SJSA1 (cell line): ENCODE measurements at regions not wholly inside any gene's neighbourhood (a gene's known extent, or its start where the extent isn't known, plus 50 kb on each side); places are given as distances from the start of the nearest gene placed in this dataset.
"Not testable (repeated sequence)": the region's sequence is repeated elsewhere in the genome, so short reads cannot be mapped to it uniquely, and the experiment has no call there.

Experiments used
- DNase-seq, 2 experiments: peaks; one replicate each; pipeline ENCODE4 v3.0.0-alpha.2; 2015 to 2020; ENCODE audit warnings: low spot score in 2 of 2, low read depth in 1 of 2
- H3K27ac ChIP-seq: fragments of 250-450 bp; sonication (Bioruptor Pico); 2 replicates; pipeline ENCODE4 v1.5.1; 2020; ENCODE audit warnings: mild to moderate bottlenecking, moderate library complexity
- H3K27me3 ChIP-seq: fragments of 250-450 bp; sonication (Bioruptor Pico); replicated peaks from 2 replicates; pipeline ENCODE4 v1.5.1; 2020; ENCODE audit warnings: mild to moderate bottlenecking, moderate library complexity
- H3K36me3 ChIP-seq: fragments of 250-450 bp; sonication (Bioruptor Pico); 2 replicates; pipeline ENCODE4 v1.5.1; 2020; ENCODE audit warnings: mild to moderate bottlenecking
- H3K4me1 ChIP-seq: fragments of 250-450 bp; sonication (Bioruptor Pico); replicated peaks from 2 replicates; pipeline ENCODE4 v1.6.1; 2021; ENCODE audit warnings: mild to moderate bottlenecking
- H3K4me3 ChIP-seq: fragments of 250-450 bp; sonication (Bioruptor Pico); 2 replicates; pipeline ENCODE4 v1.5.1; 2020; ENCODE audit warnings: mild to moderate bottlenecking
- H3K9me3 ChIP-seq: fragments of 250-450 bp; sonication (Bioruptor Pico); replicated peaks from 2 replicates; pipeline ENCODE4 v1.5.1; 2020; ENCODE audit warnings: mild to moderate bottlenecking

DNA sequence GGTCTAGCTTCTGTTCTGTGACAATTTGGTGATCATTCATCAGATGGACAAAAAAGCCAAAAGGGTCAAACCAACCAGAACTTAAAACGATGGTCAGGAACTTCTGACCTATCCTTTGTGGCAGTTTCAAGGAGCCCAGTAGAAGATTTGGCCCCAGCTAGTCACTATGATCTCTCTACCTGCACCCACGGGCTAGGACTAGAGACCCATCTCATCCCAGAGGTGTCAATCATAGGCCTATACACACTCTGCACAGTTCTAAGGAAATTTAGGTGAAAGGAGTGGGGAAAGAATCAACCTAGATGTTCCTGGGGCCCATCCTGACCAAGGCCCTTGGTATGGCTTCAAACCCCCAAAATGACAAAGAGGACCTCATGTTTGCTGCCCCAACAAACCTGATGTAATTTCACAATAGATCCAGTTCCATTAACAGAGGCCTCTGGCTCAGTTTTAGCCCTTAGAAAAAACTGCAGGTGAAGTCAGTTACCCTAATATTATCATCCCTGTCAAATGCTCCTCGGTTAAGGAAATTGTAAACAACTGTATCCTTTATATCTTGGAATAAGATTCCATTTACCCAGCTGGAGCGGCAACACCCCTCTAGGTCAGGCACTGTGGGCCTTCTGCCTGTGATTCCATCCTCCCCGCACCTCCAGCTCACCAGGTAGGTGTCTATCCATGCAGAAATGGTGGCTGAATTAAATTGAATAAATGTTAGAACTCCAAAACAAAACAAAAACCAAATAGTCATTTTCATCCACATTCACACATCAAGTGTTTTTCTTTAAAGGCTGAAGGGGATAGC is 138.7 kb downstream of the ENC1 start:
- no peaks in the 10 kb centered on the region for H3K27me3 ChIP-seq
- H3K4me1 ChIP-seq: no peaks in the 10 kb centered on the region
- H3K36me3 ChIP-seq: no peaks in the 10 kb centered on the region
- H3K9me3 ChIP-seq: no peaks in the 10 kb centered on the region
- DNase-seq: no peak
- H3K27ac ChIP-seq: no peak overlapping the region
- H3K4me3 ChIP-seq: no peak overlapping the region

- Histone ChIP-seq H3K27me3 (no peaks in the 10 kb centered on the region), H3K27ac (no peak overlapping the region), H3K4me3 (no peak overlapping the region), H3K4me1 (no peaks in the 10 kb centered on the region), H3K36me3 (no peaks in the 10 kb centered on the region), H3K9me3 (no peaks in the 10 kb centered on the region)
- no peak for DNase-seq
Observed at GRCh38 chr5:74500110-74500917, 140.2 kb downstream of the ENC1 start.

DNA sequence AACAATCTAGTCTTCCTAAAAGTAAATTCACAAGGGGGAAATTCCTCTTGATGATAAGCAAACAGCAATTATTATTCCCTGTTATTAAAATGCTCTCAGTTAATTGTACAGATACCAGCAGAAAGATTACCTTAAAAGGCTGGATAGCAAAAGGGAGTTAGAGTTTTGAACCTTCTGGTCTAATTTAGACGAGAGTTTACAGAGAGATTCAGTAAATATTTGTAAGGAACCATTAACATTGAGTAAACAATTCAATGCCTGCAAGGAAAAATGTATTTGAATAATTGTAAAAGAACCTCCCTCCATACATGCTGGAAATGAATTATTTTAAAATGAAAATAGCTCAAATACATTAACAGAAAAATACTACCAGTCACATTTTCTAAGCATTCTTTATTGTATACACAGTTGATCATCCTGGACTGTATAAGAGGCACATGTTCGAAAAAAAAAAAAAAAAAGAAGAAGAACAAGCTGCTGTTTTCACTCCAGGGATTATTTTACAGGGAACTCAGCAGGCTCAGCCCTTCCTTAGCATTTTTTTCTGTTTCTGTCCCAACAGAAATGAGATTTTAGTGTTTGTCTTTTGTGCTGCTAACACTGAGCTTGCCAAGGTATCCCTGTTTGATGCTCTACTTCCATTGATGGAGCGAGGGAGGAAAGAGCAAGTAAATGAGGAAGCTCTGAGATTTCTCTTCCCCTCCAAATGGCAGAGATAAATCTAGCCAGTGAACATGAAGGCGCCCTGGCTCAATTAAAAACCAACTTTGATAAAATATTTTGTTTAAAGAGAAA is 141.1 kb downstream of the ENC1 start:
- Histone ChIP-seq H3K4me1 (no peaks in the 10 kb centered on the region), H3K36me3 (no peaks in the 10 kb centered on the region), H3K9me3 (no peaks in the 10 kb centered on the region), H3K27me3 (no peaks in the 10 kb centered on the region), H3K4me3 (no peak overlapping the region), H3K27ac (no peak overlapping the region)
- no peak for DNase-seq

- Histone ChIP-seq H3K4me1 (no peaks in the 10 kb centered on the region), H3K27me3 (no peaks in the 10 kb centered on the region), H3K9me3 (no peaks in the 10 kb centered on the region), H3K36me3 (no peaks in the 10 kb centered on the region), H3K27ac (no peak overlapping the region), H3K4me3 (no peak overlapping the region)
- no peak for DNase-seq
Observed at GRCh38 chr5:74497706-74498105, 142.8 kb downstream of the ENC1 start.

- no peaks in the 10 kb centered on the region for H3K27me3 ChIP-seq
- no peaks in the 10 kb centered on the region for H3K9me3 ChIP-seq
- H3K36me3 ChIP-seq: no peaks in the 10 kb centered on the region
- H3K27ac ChIP-seq: no peak overlapping the region
- DNase-seq: no peak
- no peak overlapping the region for H3K4me3 ChIP-seq
- H3K4me1 ChIP-seq: no peaks in the 10 kb centered on the region
Observed at GRCh38 chr5:74493411-74493810, 147.1 kb downstream of the ENC1 start.

GRCh38 chr5:74492230-74492629 is 148.3 kb downstream of the ENC1 start:
- Histone ChIP-seq H3K9me3 (no peaks in the 10 kb centered on the region), H3K36me3 (no peaks in the 10 kb centered on the region), H3K4me3 (no peak overlapping the region), H3K4me1 (no peaks in the 10 kb centered on the region), H3K27me3 (no peaks in the 10 kb centered on the region), H3K27ac (no peak overlapping the region)
- no peak for DNase-seq

DNA sequence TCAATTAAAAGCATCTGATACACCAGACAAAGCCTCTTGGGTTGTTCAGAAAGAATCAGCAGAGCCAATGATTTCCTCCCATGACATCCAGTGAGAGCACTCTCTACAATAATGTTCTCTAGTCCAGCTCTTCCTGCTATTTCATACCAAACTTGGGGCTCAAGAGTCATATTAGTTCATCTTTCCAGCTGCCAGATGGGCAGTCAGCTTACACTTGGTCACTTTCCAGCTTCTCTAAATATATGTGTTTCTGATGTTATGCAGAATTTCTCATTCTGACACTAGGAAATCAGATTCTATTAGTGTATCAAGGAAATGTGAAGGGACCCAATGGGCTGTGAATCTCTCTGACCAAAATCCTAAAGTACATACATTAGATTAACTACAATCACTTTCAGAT is 148.9 kb downstream of the ENC1 start:
- H3K36me3 ChIP-seq: no peaks in the 10 kb centered on the region
- no peaks in the 10 kb centered on the region for H3K27me3 ChIP-seq
- no peaks in the 10 kb centered on the region for H3K9me3 ChIP-seq
- DNase-seq: no peak
- no peak overlapping the region for H3K4me3 ChIP-seq
- no peak overlapping the region for H3K27ac ChIP-seq
- no peaks in the 10 kb centered on the region for H3K4me1 ChIP-seq

DNA sequence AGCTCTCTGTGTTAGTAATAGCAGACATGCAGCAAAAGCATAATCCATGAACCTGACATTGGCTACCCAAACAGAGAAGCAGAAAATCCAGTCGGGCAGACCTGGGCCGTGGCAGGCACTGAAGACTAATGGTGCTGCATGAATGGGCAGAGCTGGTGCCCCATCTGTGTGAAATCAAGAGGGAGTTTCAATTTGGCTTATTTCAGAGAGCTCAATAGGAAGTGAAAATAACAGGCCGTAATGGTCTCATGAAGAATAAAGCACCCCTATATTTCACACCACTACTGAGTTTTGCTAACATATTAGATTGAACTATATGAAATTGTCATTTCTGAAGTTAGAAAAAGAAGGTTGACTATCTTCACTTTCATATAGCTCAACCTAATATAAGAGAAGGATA is 149.7 kb downstream of the ENC1 start:
- no peak overlapping the region for H3K27ac ChIP-seq
- H3K27me3 ChIP-seq: no peaks in the 10 kb centered on the region
- H3K4me1 ChIP-seq: no peaks in the 10 kb centered on the region
- DNase-seq: no peak
- no peaks in the 10 kb centered on the region for H3K36me3 ChIP-seq
- no peak overlapping the region for H3K4me3 ChIP-seq
- no peaks in the 10 kb centered on the region for H3K9me3 ChIP-seq

GRCh38 chr5:74482990-74483389 is 157.5 kb downstream of the ENC1 start:
- H3K27me3 ChIP-seq: no peaks in the 10 kb centered on the region
- H3K9me3 ChIP-seq: no peaks in the 10 kb centered on the region
- no peaks in the 10 kb centered on the region for H3K36me3 ChIP-seq
- H3K4me1 ChIP-seq: no peaks in the 10 kb centered on the region
- no peak overlapping the region for H3K27ac ChIP-seq
- DNase-seq: no peak
- H3K4me3 ChIP-seq: no peak overlapping the region

GRCh38 chr5:74482523-74482922 is 158.0 kb downstream of the ENC1 start:
- Histone ChIP-seq H3K4me1 (no peaks in the 10 kb centered on the region), H3K4me3 (no peak overlapping the region), H3K27me3 (no peaks in the 10 kb centered on the region), H3K36me3 (no peaks in the 10 kb centered on the region), H3K27ac (no peak overlapping the region), H3K9me3 (no peaks in the 10 kb centered on the region)
- no peak for DNase-seq

GRCh38 chr5:74481357-74481756 is 159.2 kb downstream of the ENC1 start:
- not testable (repeated sequence) for H3K4me1 ChIP-seq, H3K27me3 ChIP-seq, DNase-seq, H3K36me3 ChIP-seq, H3K9me3 ChIP-seq, H3K27ac ChIP-seq, H3K4me3 ChIP-seq

DNA sequence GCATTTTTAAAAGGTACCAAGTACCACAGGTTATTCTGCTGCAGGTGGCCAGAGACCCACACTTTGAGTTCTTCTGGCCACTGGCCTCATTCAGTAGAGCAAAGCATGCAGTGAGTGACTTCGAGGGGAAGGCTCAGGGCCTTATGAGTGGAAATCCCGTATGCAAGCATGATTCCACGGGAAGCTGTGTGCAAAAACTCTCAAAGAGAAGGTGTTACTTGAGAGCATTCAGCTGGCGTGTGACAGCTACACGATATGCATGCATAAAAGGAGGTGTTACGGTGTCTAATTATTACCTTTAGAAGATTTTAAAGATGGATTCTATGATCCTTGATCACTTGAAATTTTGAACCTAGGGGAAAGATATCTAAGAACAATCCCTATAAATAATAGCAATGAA is 160.3 kb downstream of the ENC1 start:
- Histone ChIP-seq H3K27ac (no peak overlapping the region), H3K4me1 (no peaks in the 10 kb centered on the region), H3K4me3 (no peak overlapping the region), H3K9me3 (no peaks in the 10 kb centered on the region), H3K27me3 (no peaks in the 10 kb centered on the region; the same call in 1 of the 2 replicates), H3K36me3 (no peaks in the 10 kb centered on the region)
- no peak for DNase-seq

DNA sequence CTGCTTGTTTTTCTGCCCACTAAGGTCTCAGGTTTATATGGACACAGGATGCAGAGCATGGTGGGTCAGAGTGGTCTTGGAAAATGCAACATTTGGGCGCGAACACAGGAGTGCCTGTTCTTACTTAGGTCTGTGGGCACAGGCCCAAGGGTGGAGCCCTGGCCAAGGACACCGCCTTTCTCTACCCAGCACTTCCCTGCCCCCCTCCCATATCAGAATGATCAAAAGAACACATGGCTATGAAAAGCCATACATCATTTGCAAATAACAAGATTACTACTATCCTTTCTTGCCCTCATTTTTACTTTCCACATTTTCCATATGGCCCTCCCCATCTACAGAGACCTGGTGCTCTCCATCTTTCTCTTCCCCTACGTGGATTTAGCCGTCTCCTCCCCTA is 162.2 kb downstream of the ENC1 start:
- H3K36me3 ChIP-seq: no peaks in the 10 kb centered on the region
- no peak overlapping the region for H3K27ac ChIP-seq
- H3K4me1 ChIP-seq: no peaks in the 10 kb centered on the region
- no peak for DNase-seq
- no peak overlapping the region for H3K4me3 ChIP-seq
- no peaks in the 10 kb centered on the region; the same call in 1 of the 2 replicates for H3K27me3 ChIP-seq
- H3K9me3 ChIP-seq: no peaks in the 10 kb centered on the region

DNA sequence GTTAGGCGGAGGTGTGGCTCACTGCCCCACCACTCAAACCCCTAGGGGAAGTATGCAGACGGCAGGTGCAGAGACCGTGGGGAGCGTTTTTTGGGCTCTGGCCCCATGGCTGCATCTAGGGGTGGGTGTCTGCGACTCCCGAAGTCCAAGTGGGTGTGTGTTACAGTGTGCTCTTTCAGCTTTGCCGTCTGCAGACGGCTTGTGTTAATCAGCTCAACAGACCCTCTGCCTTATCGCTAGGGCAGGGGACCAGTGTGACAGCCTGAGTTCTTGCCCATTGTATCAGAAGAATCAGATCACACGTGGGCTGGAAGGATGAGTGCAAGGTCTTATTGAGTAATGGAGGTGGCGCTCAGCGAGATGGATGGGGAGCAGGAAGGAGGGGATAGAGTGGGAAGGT is 162.8 kb downstream of the ENC1 start:
- Histone ChIP-seq H3K4me3 (no peak overlapping the region), H3K27ac (no peak overlapping the region), H3K9me3 (no peaks in the 10 kb centered on the region), H3K36me3 (no peaks in the 10 kb centered on the region), H3K27me3 (no peaks in the 10 kb centered on the region; the same call in 1 of the 2 replicates), H3K4me1 (no peaks in the 10 kb centered on the region)
- no peak for DNase-seq
